Suprapubic skin (tissue), 4 donors: ENCODE measurements at regions not wholly inside any gene's neighbourhood (a gene's known extent, or its start where the extent isn't known, plus 50 kb on each side); places are given as distances from the start of the nearest gene placed in this dataset.

ENCODE experiments used
- DNase-seq, 2 donors: peaks; one replicate each; pipeline ENCODE4 v3.0.0-alpha.2; 2019; ENCODE audit warnings: low spot score in 2 of 2
- H3K27ac ChIP-seq: fragments of 200-600 bp; sonication (generic); one replicate; pipeline ENCODE4 v1.5.1; 2019
- H3K27me3 ChIP-seq: fragments of 200-600 bp; sonication (generic); one replicate; pipeline ENCODE4 v1.5.1; 2019
- H3K36me3 ChIP-seq: fragments of 200-600 bp; sonication (generic); one replicate; pipeline ENCODE4 v1.5.1; 2019
- H3K4me1 ChIP-seq: fragments of 200-600 bp; sonication (generic); one replicate; pipeline ENCODE4 v1.5.1; 2019
- H3K4me3 ChIP-seq: fragments of 200-600 bp; sonication (generic); one replicate; pipeline ENCODE4 v1.5.1; 2019; ENCODE audit warnings: mild to moderate bottlenecking
- H3K9me3 ChIP-seq: fragments of 200-600 bp; sonication (generic); one replicate; pipeline ENCODE4 v1.5.1; 2019
- EP300 ChIP-seq: sonication (generic); formaldehyde crosslinking; IDR thresholded peaks from one replicate; pipeline ENCODE4 v1.6.1; 2017; ENCODE audit warnings: antibody characterized with exemption
- POLR2A ChIP-seq, 2 donors: fragments of 450-650 bp; IDR thresholded peaks; one replicate each; pipeline ENCODE4 v1.6.1; 2017; ENCODE audit warnings: antibody characterized with exemption in 2 of 2, mild to moderate bottlenecking in 2 of 2, moderate library complexity in 2 of 2
- POLR2AphosphoS5 ChIP-seq, 3 donors: sonication (generic); formaldehyde crosslinking; IDR thresholded peaks; one replicate each; pipeline ENCODE4 v1.6.1; 2017; ENCODE audit warnings: antibody characterized with exemption in 3 of 3
- WGBS: methylation state at CpG from one replicate; pipeline ENCODE4 v1.1.5; 2018; 5-methylcytosine and 5-hydroxymethylcytosine counted together
- TF ChIP-seq, protein P1 (sequence below), 2 donors: fragments of 200-600 bp in 1 of 2; fragments of 450-650 bp in 1 of 2; sonication (generic) in 1 of 2; IDR thresholded peaks; one replicate each; pipeline ENCODE4 v1.5.1; 2016 to 2019; ENCODE audit warnings: antibody characterized with exemption in 2 of 2, mild to moderate bottlenecking in 1 of 2, moderate library complexity in 1 of 2

DNA sequence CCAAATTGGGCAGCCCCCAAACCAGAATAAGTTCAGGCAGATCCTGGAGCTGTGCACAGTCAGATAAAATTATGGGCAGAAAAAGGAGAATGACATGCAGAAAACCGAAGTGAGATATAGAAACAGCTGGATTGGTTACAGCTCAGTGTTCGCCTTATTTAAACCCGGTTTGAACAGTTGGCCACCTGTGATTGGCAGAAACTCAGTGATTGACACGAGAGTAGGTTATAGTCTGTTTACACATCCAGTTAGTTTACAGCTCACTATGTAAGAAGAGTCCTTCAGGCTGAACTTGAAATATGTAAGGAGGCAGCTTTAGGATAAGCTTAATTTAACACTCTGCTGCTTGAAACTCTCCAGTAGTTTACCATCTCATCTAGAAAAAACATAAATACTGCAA lies 271.6 kb upstream of the ARRDC4 start:
- DNase-seq: no peak

DNA sequence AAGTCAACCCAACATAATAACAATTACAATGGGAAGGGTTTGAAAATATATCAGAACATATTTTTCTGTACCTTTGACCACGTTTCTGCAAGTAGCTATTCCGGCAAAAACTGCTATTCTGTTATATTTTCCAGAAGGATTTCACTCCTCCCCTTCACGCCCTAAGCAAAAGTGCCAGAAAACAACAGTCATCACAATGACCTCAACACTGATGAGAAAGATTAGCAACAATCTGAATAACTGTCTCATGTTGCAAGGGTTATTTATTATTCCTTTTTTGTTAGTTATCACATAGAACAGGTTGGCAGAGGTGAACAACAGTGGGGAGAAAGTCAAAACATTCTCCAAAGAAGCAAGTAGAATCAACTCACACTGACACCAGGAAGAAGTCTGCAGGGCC lies 269.4 kb upstream of the ARRDC4 start:
- WGBS: 53% methylated on average over 3 of the region's 3 CpGs
- TF ChIP-seq EP300: no peak
- TF ChIP-seq, protein P1, sequence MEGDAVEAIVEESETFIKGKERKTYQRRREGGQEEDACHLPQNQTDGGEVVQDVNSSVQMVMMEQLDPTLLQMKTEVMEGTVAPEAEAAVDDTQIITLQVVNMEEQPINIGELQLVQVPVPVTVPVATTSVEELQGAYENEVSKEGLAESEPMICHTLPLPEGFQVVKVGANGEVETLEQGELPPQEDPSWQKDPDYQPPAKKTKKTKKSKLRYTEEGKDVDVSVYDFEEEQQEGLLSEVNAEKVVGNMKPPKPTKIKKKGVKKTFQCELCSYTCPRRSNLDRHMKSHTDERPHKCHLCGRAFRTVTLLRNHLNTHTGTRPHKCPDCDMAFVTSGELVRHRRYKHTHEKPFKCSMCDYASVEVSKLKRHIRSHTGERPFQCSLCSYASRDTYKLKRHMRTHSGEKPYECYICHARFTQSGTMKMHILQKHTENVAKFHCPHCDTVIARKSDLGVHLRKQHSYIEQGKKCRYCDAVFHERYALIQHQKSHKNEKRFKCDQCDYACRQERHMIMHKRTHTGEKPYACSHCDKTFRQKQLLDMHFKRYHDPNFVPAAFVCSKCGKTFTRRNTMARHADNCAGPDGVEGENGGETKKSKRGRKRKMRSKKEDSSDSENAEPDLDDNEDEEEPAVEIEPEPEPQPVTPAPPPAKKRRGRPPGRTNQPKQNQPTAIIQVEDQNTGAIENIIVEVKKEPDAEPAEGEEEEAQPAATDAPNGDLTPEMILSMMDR (IDR thresholded peaks at IDR 0.05): no peak
- no peak for TF ChIP-seq POLR2AphosphoS5 (IDR thresholded peaks at IDR 0.05)

More for the DNA sequence above, 271.6 kb upstream of the ARRDC4 start:
- no peaks in the 10 kb centered on the region for H3K36me3 ChIP-seq
- peaks cover 2% of the 10 kb centered on the region for H3K27me3 ChIP-seq
- 76% methylated on average over 4 of the region's 4 CpGs for WGBS
- H3K27ac ChIP-seq: no peak overlapping the region
- H3K4me1 ChIP-seq: no peaks in the 10 kb centered on the region
- TF ChIP-seq EP300: no peak
- TF ChIP-seq, protein P1 (IDR thresholded peaks at IDR 0.05): no peak
- no peak overlapping the region for H3K4me3 ChIP-seq
- H3K9me3 ChIP-seq: no peaks in the 10 kb centered on the region

DNA sequence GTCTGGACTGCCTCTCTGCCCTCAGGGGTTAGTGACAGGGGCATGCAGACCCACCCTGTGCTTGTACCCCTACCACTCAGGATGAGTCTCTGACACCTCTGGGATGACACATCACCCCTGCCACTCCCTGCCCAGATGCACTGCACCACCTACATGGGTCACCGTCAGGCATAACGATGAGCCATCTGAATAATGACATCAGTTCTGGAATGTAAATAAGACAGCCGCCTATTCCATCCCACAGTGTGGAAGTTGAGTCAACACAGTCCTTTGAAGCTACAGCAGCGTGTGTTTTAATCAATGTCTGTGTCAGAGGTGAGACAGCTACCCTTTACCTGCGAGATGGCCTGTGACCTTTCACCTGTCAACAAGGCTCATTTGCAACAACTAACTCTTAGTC lies 268.7 kb upstream of the ARRDC4 start:
- Histone ChIP-seq H3K4me3 (no peak overlapping the region), H3K36me3 (no peaks in the 10 kb centered on the region), H3K9me3 (no peaks in the 10 kb centered on the region), H3K27ac (no peak overlapping the region), H3K4me1 (no peaks in the 10 kb centered on the region), H3K27me3 (peaks cover 2% of the 10 kb centered on the region)
- DNase-seq: no peak
- TF ChIP-seq, protein P1 (IDR thresholded peaks at IDR 0.05): no peak
- TF ChIP-seq EP300 (no peak), POLR2AphosphoS5 (IDR thresholded peaks at IDR 0.05) (no peak)
- WGBS: 57% methylated on average over 5 of the region's 5 CpGs

More for the DNA sequence above, 269.4 kb upstream of the ARRDC4 start:
- no peak for DNase-seq
- no peak overlapping the region for H3K27ac ChIP-seq
- peaks cover 2% of the 10 kb centered on the region for H3K27me3 ChIP-seq
- no peaks in the 10 kb centered on the region for H3K36me3 ChIP-seq
- no peaks in the 10 kb centered on the region for H3K4me1 ChIP-seq
- H3K9me3 ChIP-seq: no peaks in the 10 kb centered on the region
- H3K4me3 ChIP-seq: no peak overlapping the region

DNA sequence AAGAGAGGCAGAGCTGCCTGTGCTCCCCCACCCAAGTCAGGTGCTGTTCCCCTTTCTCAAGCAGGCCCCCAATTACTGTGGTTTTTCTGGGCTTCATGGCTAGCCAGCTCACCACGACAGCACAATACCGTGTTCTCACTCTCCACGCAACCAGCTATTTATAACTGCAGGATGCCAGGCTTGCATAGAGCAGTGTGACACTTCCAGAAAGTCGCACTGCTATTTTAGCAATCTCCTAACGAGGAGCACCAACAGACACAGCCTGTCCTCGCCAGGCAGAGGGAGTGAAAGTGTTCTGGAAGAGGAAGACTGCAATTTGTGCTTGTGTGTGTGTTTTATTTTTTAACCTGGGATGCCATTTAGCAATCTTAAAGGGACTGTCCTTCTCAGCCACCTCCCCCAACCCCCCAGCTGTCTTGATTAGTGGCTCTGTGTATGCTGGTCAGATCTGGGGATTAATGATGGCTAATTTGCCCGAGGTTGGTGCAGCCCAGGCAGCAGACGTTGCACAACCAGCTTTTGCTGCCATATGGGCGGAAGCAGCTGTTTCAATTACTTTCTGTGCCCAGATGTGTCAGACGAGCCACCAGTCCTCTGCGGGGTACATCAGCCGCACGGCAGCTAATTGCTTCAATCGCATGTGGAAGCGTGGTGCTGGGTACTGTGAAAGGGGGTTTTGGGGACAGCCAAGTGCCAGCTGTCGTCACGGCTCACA lies 268.0 kb upstream of the ARRDC4 start:
- 73% methylated on average over 6 of the region's 17 CpGs for WGBS
- DNase-seq: no peak
- Histone ChIP-seq H3K27ac (no peak overlapping the region), H3K9me3 (no peaks in the 10 kb centered on the region), H3K27me3 (peaks cover 2% of the 10 kb centered on the region), H3K4me1 (no peaks in the 10 kb centered on the region), H3K4me3 (no peak overlapping the region), H3K36me3 (no peaks in the 10 kb centered on the region)
- TF ChIP-seq POLR2A (IDR thresholded peaks at IDR 0.05) (no peak), EP300 (no peak), POLR2AphosphoS5 (IDR thresholded peaks at IDR 0.05) (no peak)
- TF ChIP-seq, protein P1 (IDR thresholded peaks at IDR 0.05): no peak

DNA sequence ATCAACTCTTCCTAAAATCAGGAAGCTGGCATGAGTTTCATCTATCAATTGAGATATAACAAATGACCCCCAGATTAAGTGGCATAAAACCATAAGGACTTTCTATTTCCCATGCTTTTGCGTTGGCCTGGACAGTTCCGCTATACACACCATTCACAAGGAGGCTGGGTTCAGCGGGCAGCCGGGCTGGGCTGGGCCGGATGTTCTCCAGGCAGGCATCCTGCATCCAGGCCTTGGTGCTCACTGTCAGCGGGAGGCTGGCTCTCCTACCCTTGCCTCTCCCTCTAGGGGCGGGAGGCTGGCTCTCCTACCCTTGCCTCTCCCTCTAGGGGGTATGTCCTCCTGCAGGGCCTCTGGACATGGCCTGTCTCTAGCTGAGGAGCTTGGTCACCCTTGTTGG lies 266.0 kb upstream of the ARRDC4 start:
- DNase-seq: no peak
- no peak overlapping the region for H3K4me3 ChIP-seq
- H3K9me3 ChIP-seq: no peaks in the 10 kb centered on the region
- TF ChIP-seq POLR2A (IDR thresholded peaks at IDR 0.05) (no peak), EP300 (no peak), POLR2AphosphoS5 (IDR thresholded peaks at IDR 0.05) (no peak)
- TF ChIP-seq, protein P1 (IDR thresholded peaks at IDR 0.05): no peak
- H3K36me3 ChIP-seq: no peaks in the 10 kb centered on the region
- peaks cover 2% of the 10 kb centered on the region for H3K27me3 ChIP-seq
- H3K27ac ChIP-seq: no peak overlapping the region
- H3K4me1 ChIP-seq: no peaks in the 10 kb centered on the region
- WGBS: 95% methylated on average over 7 of the region's 7 CpGs
